Sigmoid colon (tissue), 6 donors: ENCODE measurements at regions not wholly inside any gene's neighbourhood (a gene's known extent, or its start where the extent isn't known, plus 50 kb on each side); places are given as distances from the start of the nearest gene placed in this dataset.

Experiments
- DNase-seq: peaks from one replicate; pipeline ENCODE4 v3.0.0-alpha.2; 2019
- H3K27ac ChIP-seq, 4 donors: fragments of 200-600 bp; sonication (generic); one replicate each; pipeline ENCODE4 v1.5.1; 2016 to 2019; ENCODE audit warnings: mild to moderate bottlenecking in 1 of 4
- H3K27me3 ChIP-seq, 3 donors: fragments of 200-600 bp; sonication (generic); one replicate each; pipeline ENCODE4 v1.5.1; 2019; ENCODE audit warnings: mild to moderate bottlenecking in 1 of 3
- H3K36me3 ChIP-seq, 4 donors: fragments of 200-600 bp; sonication (generic); one replicate each; pipeline ENCODE4 v1.5.1; 2016 to 2019
- H3K4me1 ChIP-seq, 4 donors: fragments of 200-600 bp; sonication (generic); one replicate each; pipeline ENCODE4 v1.5.1; 2017 to 2019
- H3K4me3 ChIP-seq, 4 donors: fragments of 200-600 bp; sonication (generic); one replicate each; pipeline ENCODE4 v1.5.1; 2017 to 2019; ENCODE audit warnings: mild to moderate bottlenecking in 2 of 4, moderate library complexity in 1 of 4
- H3K9me3 ChIP-seq, 4 donors: fragments of 200-600 bp in 3 of 4; sonication (generic) in 3 of 4; one replicate each; pipeline versions ENCODE4 v1.5.1 to v1.6.1; 2013 to 2019
- CTCF ChIP-seq, 4 experiments: fragments of 450-650 bp in 3 of 4; fragments of 200-600 bp in 1 of 4; IDR thresholded peaks; one replicate each; pipeline ENCODE4 v1.5.1; 2016 to 2019; ENCODE audit warnings: antibody characterized with exemption in 4 of 4, mild to moderate bottlenecking in 3 of 4, moderate library complexity in 2 of 4
- EP300 ChIP-seq, 4 donors: sonication (generic); formaldehyde crosslinking; IDR thresholded peaks; one replicate each; pipeline ENCODE4 v1.6.1; 2017; ENCODE audit warnings: antibody characterized with exemption in 4 of 4
- POLR2A ChIP-seq, 2 donors: fragments of 450-650 bp; IDR thresholded peaks; one replicate each; pipeline ENCODE4 v1.6.1; 2016; ENCODE audit warnings: antibody characterized with exemption in 2 of 2, mild to moderate bottlenecking in 2 of 2, moderate library complexity in 2 of 2
- POLR2AphosphoS5 ChIP-seq, 4 donors: sonication (generic); formaldehyde crosslinking; IDR thresholded peaks; one replicate each; pipeline ENCODE4 v1.6.1; 2017; ENCODE audit warnings: antibody characterized with exemption in 4 of 4
- WGBS, 2 donors: extraction: QIAGEN DNeasy Blood & Tissue Kit; methylation state at CpG; one replicate each; pipeline ENCODE4 v1.1.7; 2013; 5-methylcytosine and 5-hydroxymethylcytosine counted together
- intact Hi-C: fragments of 100-400 bp; cut with DNase I; formaldehyde crosslinking; loops from one replicate; pipeline ENCODE4 v1.15.1; 2023
- donor health status: healthy with polysubstance abuse.
- donor health status: healthy.

- Histone ChIP-seq H3K27me3 (no peaks in the 10 kb centered on the region), H3K36me3 (no peaks in the 10 kb centered on the region), H3K9me3 (no peaks in the 10 kb centered on the region), H3K4me3 (no peak overlapping the region), H3K4me1 (no peaks in the 10 kb centered on the region), H3K27ac (no peak overlapping the region)
- intact Hi-C loops = no loop called here
- DNase-seq = no peak
- WGBS, 2 donors = 94 to 95% methylated on average over 7 of the region's 7 CpGs
- TF ChIP-seq CTCF (IDR thresholded peaks at IDR 0.05) (no peak), POLR2AphosphoS5 (IDR thresholded peaks at IDR 0.05) (no peak), EP300 (IDR thresholded peaks at IDR 0.05) (no peak), POLR2A (IDR thresholded peaks at IDR 0.05) (no peak)
Observed at GRCh38 chr1:195238313-195238712, 1369.9 kb downstream of the KCNT2 start.

- no peak for DNase-seq
- no peaks in the 10 kb centered on the region for H3K36me3 ChIP-seq
- no peaks in the 10 kb centered on the region for H3K9me3 ChIP-seq
- H3K27me3 ChIP-seq = no peaks in the 10 kb centered on the region
- intact Hi-C loops = no loop called here
- H3K4me3 ChIP-seq = no peak overlapping the region
- H3K27ac ChIP-seq = no peak overlapping the region
- WGBS, 2 donors = 89 to 93% methylated on average over 7 of the region's 7 CpGs
- TF ChIP-seq EP300 (IDR thresholded peaks at IDR 0.05) = no peak
- TF ChIP-seq POLR2A (IDR thresholded peaks at IDR 0.05) = no peak
- no peak for TF ChIP-seq CTCF (IDR thresholded peaks at IDR 0.05)
- no peak for TF ChIP-seq POLR2AphosphoS5 (IDR thresholded peaks at IDR 0.05)
- H3K4me1 ChIP-seq = no peaks in the 10 kb centered on the region
Observed at GRCh38 chr1:195236991-195237889, 1371.0 kb downstream of the KCNT2 start.

GRCh38 chr1:195218428-195219212 lies 1389.6 kb downstream of the KCNT2 start:
- 92 to 93% methylated on average over 22 of the region's 22 CpGs for WGBS, 2 donors
- Histone ChIP-seq H3K36me3 (no peaks in the 10 kb centered on the region), H3K4me1 (no peaks in the 10 kb centered on the region), H3K27ac (no peak overlapping the region), H3K4me3 (no peak overlapping the region), H3K27me3 (no peaks in the 10 kb centered on the region), H3K9me3 (no peaks in the 10 kb centered on the region)
- peak; percentile 60 for DNase-seq
- no peak for TF ChIP-seq POLR2A (IDR thresholded peaks at IDR 0.05)
- no peak for TF ChIP-seq POLR2AphosphoS5 (IDR thresholded peaks at IDR 0.05)
- TF ChIP-seq EP300 (IDR thresholded peaks at IDR 0.05) = no peak
- no peak for TF ChIP-seq CTCF (IDR thresholded peaks at IDR 0.05)
- intact Hi-C loops = no loop called here

GRCh38 chr1:195202241-195202640 lies 1406.0 kb downstream of the KCNT2 start:
- H3K4me1 ChIP-seq = no peaks in the 10 kb centered on the region
- H3K4me3 ChIP-seq = no peak overlapping the region
- H3K9me3 ChIP-seq = no peaks in the 10 kb centered on the region
- intact Hi-C loops = no loop called here
- 74 to 82% methylated on average over 4 of the region's 4 CpGs for WGBS, 2 donors
- no peak overlapping the region for H3K27ac ChIP-seq
- no peaks in the 10 kb centered on the region for H3K27me3 ChIP-seq
- H3K36me3 ChIP-seq = no peaks in the 10 kb centered on the region
- no peak for DNase-seq
- TF ChIP-seq CTCF (IDR thresholded peaks at IDR 0.05) = no peak
- TF ChIP-seq EP300 (IDR thresholded peaks at IDR 0.05) = no peak
- no peak for TF ChIP-seq POLR2AphosphoS5 (IDR thresholded peaks at IDR 0.05)
- no peak for TF ChIP-seq POLR2A (IDR thresholded peaks at IDR 0.05)
